ENCODE measurements at regions not wholly inside any gene's neighbourhood (a gene's known extent, or its start where the extent isn't known, plus 50 kb on each side); places are given as distances from the start of the nearest gene placed in this dataset.

DNA sequence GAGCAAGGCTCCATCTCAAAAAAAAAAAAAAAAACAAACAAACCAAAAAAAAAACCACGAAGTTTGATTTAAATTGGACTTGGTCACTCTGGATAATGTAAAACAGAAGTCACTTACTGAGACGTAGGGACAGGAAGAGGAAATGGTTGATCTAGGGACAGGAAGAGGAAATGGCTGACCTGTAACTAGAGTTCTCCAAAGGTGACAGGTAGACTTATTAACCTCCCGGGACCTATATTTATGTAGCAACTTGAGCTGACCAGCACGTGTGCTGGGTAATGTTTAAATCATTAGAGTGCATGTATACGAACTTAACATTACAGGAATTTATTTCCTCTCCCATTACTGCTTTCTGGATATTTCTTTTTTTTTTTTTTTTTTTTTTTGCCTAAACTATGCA is 81.5 kb upstream of the DHX40 start:
- no peaks in the 10 kb centered on the region for H3K79me2 ChIP-seq (ENCODE audit: low read length)
- H3K4me1 ChIP-seq (ENCODE audit: low read length): no peaks in the 10 kb centered on the region
- no peaks in the 10 kb centered on the region for H3K27me3 ChIP-seq (replicated peaks; ENCODE audit: insufficient read depth, low read length)
- no peaks in the 10 kb centered on the region for H3K36me3 ChIP-seq (replicated peaks; ENCODE audit: insufficient read depth, low read length)
- H3K4me3 ChIP-seq (ENCODE audit: low read length): no peak overlapping the region
- no peak overlapping the region for H3K27ac ChIP-seq (ENCODE audit: low read length)
- no peak overlapping the region for H2AFZ ChIP-seq (ENCODE audit: low read length)
- no peak for TF ChIP-seq EZH2phosphoT487 (IDR thresholded peaks at IDR 0.05; ENCODE audit: low read length)
- TF ChIP-seq EZH2 (optimal IDR thresholded peaks at IDR 0.05; ENCODE audit: low read depth, low read length): no peak
- TF ChIP-seq, protein P1, sequence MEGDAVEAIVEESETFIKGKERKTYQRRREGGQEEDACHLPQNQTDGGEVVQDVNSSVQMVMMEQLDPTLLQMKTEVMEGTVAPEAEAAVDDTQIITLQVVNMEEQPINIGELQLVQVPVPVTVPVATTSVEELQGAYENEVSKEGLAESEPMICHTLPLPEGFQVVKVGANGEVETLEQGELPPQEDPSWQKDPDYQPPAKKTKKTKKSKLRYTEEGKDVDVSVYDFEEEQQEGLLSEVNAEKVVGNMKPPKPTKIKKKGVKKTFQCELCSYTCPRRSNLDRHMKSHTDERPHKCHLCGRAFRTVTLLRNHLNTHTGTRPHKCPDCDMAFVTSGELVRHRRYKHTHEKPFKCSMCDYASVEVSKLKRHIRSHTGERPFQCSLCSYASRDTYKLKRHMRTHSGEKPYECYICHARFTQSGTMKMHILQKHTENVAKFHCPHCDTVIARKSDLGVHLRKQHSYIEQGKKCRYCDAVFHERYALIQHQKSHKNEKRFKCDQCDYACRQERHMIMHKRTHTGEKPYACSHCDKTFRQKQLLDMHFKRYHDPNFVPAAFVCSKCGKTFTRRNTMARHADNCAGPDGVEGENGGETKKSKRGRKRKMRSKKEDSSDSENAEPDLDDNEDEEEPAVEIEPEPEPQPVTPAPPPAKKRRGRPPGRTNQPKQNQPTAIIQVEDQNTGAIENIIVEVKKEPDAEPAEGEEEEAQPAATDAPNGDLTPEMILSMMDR (IDR thresholded peaks at IDR 0.05; ENCODE audit: low read length): no peak
- H3K9ac ChIP-seq (ENCODE audit: low read length): no peak overlapping the region
- no peaks in the 10 kb centered on the region for H3K9me2 ChIP-seq (replicated peaks; ENCODE audit: insufficient read depth, low read length)
- no peaks in the 10 kb centered on the region for H3F3A ChIP-seq (ENCODE audit: insufficient read depth, low read length)
- H3K4me2 ChIP-seq (ENCODE audit: low read depth, low read length): no peak overlapping the region
- H3K9me3 ChIP-seq (replicated peaks; ENCODE audit: insufficient read depth, low read length): no peaks in the 10 kb centered on the region
- H4K20me1 ChIP-seq (ENCODE audit: insufficient read depth, low read length): no peaks in the 10 kb centered on the region
- no peak for DNase-seq

DNA sequence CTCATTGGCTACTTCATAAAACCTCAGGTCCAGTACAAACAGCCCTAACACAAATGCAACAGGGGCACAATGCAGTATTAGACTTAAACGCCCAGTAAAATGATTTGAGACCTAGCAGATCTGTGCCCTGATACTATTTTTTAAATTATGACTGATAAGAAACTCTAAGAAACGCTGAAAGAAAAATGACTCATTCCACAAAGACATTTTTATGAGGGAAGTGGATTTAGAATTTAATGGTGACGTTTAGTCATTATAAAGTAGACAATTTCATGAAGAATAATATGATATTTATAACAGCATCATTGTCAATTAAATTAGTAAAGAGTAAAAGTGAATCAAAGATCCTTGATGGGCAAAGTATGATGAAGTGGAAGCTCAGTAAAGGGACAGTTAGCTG is 80.4 kb upstream of the DHX40 start:
- Histone ChIP-seq H3K4me2 (ENCODE audit: low read depth, low read length) (no peak overlapping the region), H3K4me3 (ENCODE audit: low read length) (no peak overlapping the region), H3K27ac (ENCODE audit: low read length) (no peak overlapping the region), H2AFZ (ENCODE audit: low read length) (no peak overlapping the region), H4K20me1 (ENCODE audit: insufficient read depth, low read length) (no peaks in the 10 kb centered on the region), H3K79me2 (ENCODE audit: low read length) (no peaks in the 10 kb centered on the region), H3F3A (ENCODE audit: insufficient read depth, low read length) (no peaks in the 10 kb centered on the region), H3K4me1 (ENCODE audit: low read length) (no peaks in the 10 kb centered on the region), H3K36me3 (replicated peaks; ENCODE audit: insufficient read depth, low read length) (no peaks in the 10 kb centered on the region), H3K9me2 (replicated peaks; ENCODE audit: insufficient read depth, low read length) (no peaks in the 10 kb centered on the region), H3K9ac (ENCODE audit: low read length) (no peak overlapping the region), H3K27me3 (replicated peaks; ENCODE audit: insufficient read depth, low read length) (no peaks in the 10 kb centered on the region), H3K9me3 (replicated peaks; ENCODE audit: insufficient read depth, low read length) (no peaks in the 10 kb centered on the region; the same call in 1 of the 2 replicates)
- no peak for DNase-seq
- TF ChIP-seq EZH2phosphoT487 (IDR thresholded peaks at IDR 0.05; ENCODE audit: low read length) (no peak), EZH2 (optimal IDR thresholded peaks at IDR 0.05; ENCODE audit: low read depth, low read length) (no peak)
- TF ChIP-seq, protein P1 (IDR thresholded peaks at IDR 0.05; ENCODE audit: low read length): no peak

DNA sequence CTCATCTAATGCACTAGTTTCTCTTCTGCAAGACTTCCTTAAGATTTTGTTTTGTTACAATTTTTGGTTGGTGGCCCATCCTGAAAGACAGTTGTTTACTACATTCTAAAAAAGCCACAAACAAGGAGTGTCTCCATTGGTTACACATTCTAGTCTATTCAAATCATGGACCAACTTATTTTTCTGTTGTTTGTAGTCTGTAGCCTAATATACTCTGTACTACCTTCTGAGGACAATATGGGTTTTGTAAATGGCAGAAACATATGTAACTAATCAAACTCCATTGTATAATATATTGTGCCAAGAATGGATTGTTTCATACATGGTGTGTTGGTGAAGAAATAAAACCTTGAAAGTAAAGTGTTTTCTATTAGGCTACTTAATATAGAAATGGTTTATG is 79.5 kb upstream of the DHX40 start:
- TF ChIP-seq EZH2phosphoT487 (IDR thresholded peaks at IDR 0.05; ENCODE audit: low read length): no peak
- TF ChIP-seq, protein P1 (IDR thresholded peaks at IDR 0.05; ENCODE audit: low read length): no peak

More for the DNA sequence above, 79.5 kb upstream of the DHX40 start:
- Histone ChIP-seq H3K4me2 (ENCODE audit: low read depth, low read length) (no peak overlapping the region), H3K36me3 (replicated peaks; ENCODE audit: insufficient read depth, low read length) (no peaks in the 10 kb centered on the region), H3K9me2 (replicated peaks; ENCODE audit: insufficient read depth, low read length) (no peaks in the 10 kb centered on the region), H3F3A (ENCODE audit: insufficient read depth, low read length) (no peaks in the 10 kb centered on the region), H3K27me3 (replicated peaks; ENCODE audit: insufficient read depth, low read length) (no peaks in the 10 kb centered on the region), H3K4me3 (ENCODE audit: low read length) (no peak overlapping the region), H3K79me2 (ENCODE audit: low read length) (no peaks in the 10 kb centered on the region), H4K20me1 (ENCODE audit: insufficient read depth, low read length) (no peaks in the 10 kb centered on the region), H3K9me3 (replicated peaks; ENCODE audit: insufficient read depth, low read length) (no peaks in the 10 kb centered on the region; the same call in 1 of the 2 replicates), H3K27ac (ENCODE audit: low read length) (no peak overlapping the region), H3K4me1 (ENCODE audit: low read length) (no peaks in the 10 kb centered on the region), H2AFZ (ENCODE audit: low read length) (no peak overlapping the region), H3K9ac (ENCODE audit: low read length) (no peak overlapping the region)
- no peak for DNase-seq

Measured in MM.1S (cell line).